M059J (cell line): ENCODE measurements at regions not wholly inside any gene's neighbourhood (a gene's known extent, or its start where the extent isn't known, plus 50 kb on each side); places are given as distances from the start of the nearest gene placed in this dataset.

ENCODE experiments used
- DNase-seq: peaks from one replicate; pipeline ENCODE4 v3.0.0-alpha.2; 2012; ENCODE audit warnings: low read depth

GRCh38 chr2:126990605-126991532 lies 92.2 kb downstream of the TEX51 start:
- no peak for DNase-seq

- no peak for DNase-seq
These were observed 95.7 kb downstream of the TEX51 start for GRCh38 chr2:126994340-126994777.

GRCh38 chr2:126995621-126996377 lies 97.1 kb downstream of the TEX51 start:
- no peak for DNase-seq

- DNase-seq = no peak
These were observed 97.6 kb downstream of the TEX51 start for GRCh38 chr2:126996378-126996699.
